ENCODE measurements at regions not wholly inside any gene's neighbourhood (a gene's known extent, or its start where the extent isn't known, plus 50 kb on each side); places are given as distances from the start of the nearest gene placed in this dataset.

DNA sequence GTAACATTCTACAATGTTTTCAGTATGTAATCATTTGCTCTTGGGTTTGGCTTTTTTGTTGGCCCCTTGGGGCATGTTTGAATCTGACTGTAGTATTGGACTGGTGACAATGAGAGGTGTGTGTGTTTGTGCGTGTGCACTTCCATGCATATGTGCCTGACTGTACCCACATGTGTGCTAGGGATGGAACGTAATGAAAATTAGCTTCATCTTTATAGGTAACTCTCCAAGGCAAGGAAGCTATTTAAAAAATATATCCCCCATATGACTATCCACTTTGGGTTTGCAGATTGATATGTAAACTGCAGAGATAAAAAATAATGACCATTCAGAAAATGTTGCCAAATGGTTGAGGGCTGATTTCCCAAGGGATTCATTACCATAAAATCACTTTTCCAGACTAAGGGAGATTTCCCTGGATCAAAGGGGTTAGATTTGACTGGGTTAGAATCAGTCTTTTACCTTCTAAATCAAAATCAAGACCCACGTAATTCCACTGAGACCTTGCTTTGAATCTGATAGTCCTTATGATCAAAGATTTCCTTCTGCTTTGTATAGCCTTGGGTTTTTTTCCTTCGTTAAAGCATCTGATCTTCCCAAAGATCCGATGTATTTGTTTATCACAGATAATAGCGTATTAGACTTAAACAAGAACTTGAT is 189.7 kb downstream of the CENPF start:
- TF ChIP-seq, protein P1, sequence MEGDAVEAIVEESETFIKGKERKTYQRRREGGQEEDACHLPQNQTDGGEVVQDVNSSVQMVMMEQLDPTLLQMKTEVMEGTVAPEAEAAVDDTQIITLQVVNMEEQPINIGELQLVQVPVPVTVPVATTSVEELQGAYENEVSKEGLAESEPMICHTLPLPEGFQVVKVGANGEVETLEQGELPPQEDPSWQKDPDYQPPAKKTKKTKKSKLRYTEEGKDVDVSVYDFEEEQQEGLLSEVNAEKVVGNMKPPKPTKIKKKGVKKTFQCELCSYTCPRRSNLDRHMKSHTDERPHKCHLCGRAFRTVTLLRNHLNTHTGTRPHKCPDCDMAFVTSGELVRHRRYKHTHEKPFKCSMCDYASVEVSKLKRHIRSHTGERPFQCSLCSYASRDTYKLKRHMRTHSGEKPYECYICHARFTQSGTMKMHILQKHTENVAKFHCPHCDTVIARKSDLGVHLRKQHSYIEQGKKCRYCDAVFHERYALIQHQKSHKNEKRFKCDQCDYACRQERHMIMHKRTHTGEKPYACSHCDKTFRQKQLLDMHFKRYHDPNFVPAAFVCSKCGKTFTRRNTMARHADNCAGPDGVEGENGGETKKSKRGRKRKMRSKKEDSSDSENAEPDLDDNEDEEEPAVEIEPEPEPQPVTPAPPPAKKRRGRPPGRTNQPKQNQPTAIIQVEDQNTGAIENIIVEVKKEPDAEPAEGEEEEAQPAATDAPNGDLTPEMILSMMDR (IDR thresholded peaks at IDR 0.05), result no peak
- TF ChIP-seq EZH2 (IDR thresholded peaks at IDR 0.05), result no peak
- TF ChIP-seq EZH2phosphoT487 (IDR thresholded peaks at IDR 0.05), result no peak
